Bronchial epithelial cell (primary cell): ENCODE measurements at regions not wholly inside any gene's neighbourhood (a gene's known extent, or its start where the extent isn't known, plus 50 kb on each side); places are given as distances from the start of the nearest gene placed in this dataset.
"Not testable (repeated sequence)": the region's sequence is repeated elsewhere in the genome, so short reads cannot be mapped to it uniquely, and the experiment has no call there.

Experiments used
- DNase-seq: peaks from one replicate; pipeline ENCODE4 v3.0.0-alpha.2; 2010; ENCODE audit warnings: low read depth
- FAIRE-seq: peaks from 2 replicates; lab custom pipeline; 2011; peaks lifted over from hg19 to GRCh38; lab: Jason Lieb, UNC
- H3K27me3 ChIP-seq: 2 replicates; pipeline ENCODE4 v1.5.1; 2011; ENCODE audit warnings: low read length; ENCODE audit not compliant: control insufficient read depth, insufficient read depth
- H3K36me3 ChIP-seq: 2 replicates; pipeline ENCODE4 v1.5.1; 2011; ENCODE audit warnings: low read length; ENCODE audit not compliant: control insufficient read depth, insufficient read depth
- H3K4me3 ChIP-seq: 2 replicates; pipeline ENCODE4 v1.5.1; 2011; ENCODE audit warnings: mild to moderate bottlenecking, low read depth, low read length, control low read depth
- CTCF ChIP-seq: IDR thresholded peaks from 2 replicates; pipeline ENCODE4 v1.5.1; 2011; ENCODE audit warnings: mild to moderate bottlenecking, moderate library complexity, low read length, control low read depth, inconsistent platforms; ENCODE audit not compliant: insufficient read depth, severe bottlenecking

GRCh38 chr2:153532140-153532539 is 53.6 kb upstream of the RPRM start:
- FAIRE-seq, result no peak
- DNase-seq, result no peak
- H3K4me3 ChIP-seq, result no peak overlapping the region
- H3K36me3 ChIP-seq, result no peaks in the 10 kb centered on the region
- TF ChIP-seq CTCF, result no peak
- no peaks in the 10 kb centered on the region for H3K27me3 ChIP-seq

- not testable (repeated sequence) for H3K27me3 ChIP-seq, DNase-seq, FAIRE-seq, H3K4me3 ChIP-seq, H3K36me3 ChIP-seq
These were observed 55.2 kb upstream of the RPRM start for GRCh38 chr2:153533803-153534202.

- not testable (repeated sequence) for H3K4me3 ChIP-seq, H3K36me3 ChIP-seq, H3K27me3 ChIP-seq, FAIRE-seq, DNase-seq
These were observed 56.0 kb upstream of the RPRM start for GRCh38 chr2:153534590-153534989.

- H3K4me3 ChIP-seq, result no peak overlapping the region
- H3K27me3 ChIP-seq, result no peaks in the 10 kb centered on the region
- no peak for TF ChIP-seq CTCF
- FAIRE-seq (no peak), DNase-seq (peak; percentile 5)
- no peaks in the 10 kb centered on the region for H3K36me3 ChIP-seq
These were observed 57.6 kb upstream of the RPRM start for GRCh38 chr2:153536115-153536514.

- H3K4me3 ChIP-seq, H3K27me3 ChIP-seq, DNase-seq, FAIRE-seq, H3K36me3 ChIP-seq: not testable (repeated sequence)
These were observed 59.5 kb upstream of the RPRM start for GRCh38 chr2:153538102-153538501.

- H3K27me3 ChIP-seq, result no peaks in the 10 kb centered on the region
- FAIRE-seq, result no peak
These were observed 65.1 kb upstream of the RPRM start for GRCh38 chr2:153543635-153544071.

GRCh38 chr2:153546358-153546757 is 67.8 kb upstream of the RPRM start:
- no peak for FAIRE-seq
- no peak overlapping the region for H3K4me3 ChIP-seq
- TF ChIP-seq CTCF, result no peak
- H3K27me3 ChIP-seq, result no peaks in the 10 kb centered on the region
- DNase-seq, result no peak
- H3K36me3 ChIP-seq, result no peaks in the 10 kb centered on the region

More at GRCh38 chr2:153543635-153544071, 65.1 kb upstream of the RPRM start:
- no peaks in the 10 kb centered on the region for H3K36me3 ChIP-seq
- DNase-seq, result peak; percentile 13
- H3K4me3 ChIP-seq, result no peak overlapping the region
- no peak for TF ChIP-seq CTCF
